ENCODE measurements at regions not wholly inside any gene's neighbourhood (a gene's known extent, or its start where the extent isn't known, plus 50 kb on each side); places are given as distances from the start of the nearest gene placed in this dataset.

GRCh38 chr12:77167801-77168200 is 102.4 kb upstream of the E2F7 start:
- DNase-seq = no peak
- Histone ChIP-seq H3K9ac (ENCODE audit: insufficient read depth in 1 of 2, low read length in 2 of 2) (no peak overlapping the region), H3K36me3 (ENCODE audit: control insufficient read depth in 4 of 4, insufficient read depth in 4 of 4, low read length in 4 of 4) (no peaks in the 10 kb centered on the region), H3K27ac (ENCODE audit: low read depth in 1 of 2, low read length in 1 of 2) (no peak overlapping the region), H3K4me3 (no peak overlapping the region), H3K4me1 (ENCODE audit: control insufficient read depth in 5 of 5, insufficient read depth in 5 of 5, low read length in 5 of 5) (no peaks in the 10 kb centered on the region), H3K9me3 (ENCODE audit: control insufficient read depth in 4 of 4, insufficient read depth in 3 of 4, low read length in 3 of 4) (peaks cover 0 to 2% (median 0%) of the 10 kb centered on the region in 4 donors), H3K27me3 (ENCODE audit: control insufficient read depth in 3 of 3, insufficient read depth in 3 of 3, low read length in 2 of 3) (no peaks in the 10 kb centered on the region)
- ATAC-seq (ENCODE audit: insufficient read depth, low FRiP score) = no peak
- 95% methylated on average over 2 of the region's 2 CpGs for WGBS, 2 donors
- TF ChIP-seq CTCF (IDR thresholded peaks at IDR 0.05; ENCODE audit: control extremely low read depth, extremely low read depth) = no peak

- ATAC-seq (ENCODE audit: insufficient read depth, low FRiP score) = no peak
- H3K36me3 ChIP-seq (ENCODE audit: control insufficient read depth in 4 of 4, insufficient read depth in 4 of 4, low read length in 4 of 4) = no peaks in the 10 kb centered on the region
- H3K9me3 ChIP-seq (ENCODE audit: control insufficient read depth in 4 of 4, insufficient read depth in 3 of 4, low read length in 3 of 4) = peaks cover 0 to 2% (median 0%) of the 10 kb centered on the region in 4 donors
- no peaks in the 10 kb centered on the region for H3K4me1 ChIP-seq (ENCODE audit: control insufficient read depth in 5 of 5, insufficient read depth in 5 of 5, low read length in 5 of 5)
- no peak for TF ChIP-seq CTCF (IDR thresholded peaks at IDR 0.05; ENCODE audit: control extremely low read depth, extremely low read depth)
- no peaks in the 10 kb centered on the region for H3K27me3 ChIP-seq (ENCODE audit: control insufficient read depth in 3 of 3, insufficient read depth in 3 of 3, low read length in 2 of 3)
- H3K27ac ChIP-seq (ENCODE audit: low read depth in 1 of 2, low read length in 1 of 2) = no peak overlapping the region
- no peak overlapping the region for H3K4me3 ChIP-seq
- DNase-seq = no peak
- WGBS, 2 donors = 86 to 87% methylated on average over 2 of the region's 2 CpGs
- H3K9ac ChIP-seq (ENCODE audit: insufficient read depth in 1 of 2, low read length in 2 of 2) = no peak overlapping the region
Measured at GRCh38 chr12:77166696-77167095, 101.3 kb upstream of the E2F7 start.

DNA sequence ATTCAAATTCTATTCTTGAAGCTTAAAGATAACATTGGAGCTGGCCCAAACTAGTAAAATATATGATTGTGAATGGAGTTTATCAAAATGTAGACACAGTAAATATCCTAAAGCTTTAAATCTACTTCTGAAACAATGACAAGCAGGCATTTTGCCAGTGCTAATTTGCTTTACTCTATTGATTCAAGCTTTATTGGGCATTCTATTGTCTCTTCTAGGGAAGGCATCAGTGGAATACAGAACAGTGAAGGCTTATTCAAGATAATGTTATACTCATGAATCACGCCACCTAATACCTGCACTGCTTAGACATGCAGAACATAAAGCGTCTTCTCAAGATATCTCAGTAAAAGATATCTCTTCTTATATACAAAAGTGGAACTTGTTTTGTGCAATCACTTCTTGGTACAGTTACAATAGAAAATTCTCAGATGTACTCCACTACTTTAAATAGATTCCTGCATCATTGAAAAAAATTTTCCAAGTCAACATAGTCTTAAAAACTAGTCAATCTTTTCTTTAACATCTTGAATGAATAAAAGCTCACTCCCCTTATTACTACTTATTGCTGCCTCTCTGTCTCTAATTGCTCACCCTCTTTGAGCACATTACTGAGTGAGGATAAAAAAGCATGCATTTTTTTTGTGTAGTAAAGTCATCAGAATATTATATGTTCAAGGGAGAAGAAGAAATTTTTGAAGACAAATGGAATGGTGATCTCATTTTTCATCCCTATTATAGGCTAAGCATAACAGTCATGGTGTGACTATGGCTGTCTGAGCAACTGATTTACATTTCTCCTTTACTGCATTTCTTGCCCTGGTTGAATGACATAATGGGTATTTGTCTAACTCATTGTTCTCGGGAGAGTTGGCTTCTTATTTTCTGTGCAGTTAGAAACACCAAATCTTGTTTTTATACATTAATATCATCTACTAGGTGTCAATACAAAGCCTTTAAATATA is 98.0 kb upstream of the E2F7 start:
- WGBS, 2 donors = 84 to 92% methylated on average over 3 of the region's 3 CpGs
- no peak overlapping the region for H3K9ac ChIP-seq (ENCODE audit: insufficient read depth in 1 of 2, low read length in 2 of 2)
- H3K4me1 ChIP-seq (ENCODE audit: control insufficient read depth in 5 of 5, insufficient read depth in 5 of 5, low read length in 5 of 5) = no peaks in the 10 kb centered on the region
- no peaks in the 10 kb centered on the region for H3K36me3 ChIP-seq (ENCODE audit: control insufficient read depth in 4 of 4, insufficient read depth in 4 of 4, low read length in 4 of 4)
- TF ChIP-seq CTCF (IDR thresholded peaks at IDR 0.05; ENCODE audit: control extremely low read depth, extremely low read depth) = no peak
- no peaks in the 10 kb centered on the region for H3K27me3 ChIP-seq (ENCODE audit: control insufficient read depth in 3 of 3, insufficient read depth in 3 of 3, low read length in 2 of 3)
- no peak overlapping the region for H3K4me3 ChIP-seq
- no peak for DNase-seq
- no peak overlapping the region for H3K27ac ChIP-seq (ENCODE audit: low read depth in 1 of 2, low read length in 1 of 2)
- ATAC-seq (ENCODE audit: insufficient read depth, low FRiP score) = no peak
- H3K9me3 ChIP-seq (ENCODE audit: control insufficient read depth in 4 of 4, insufficient read depth in 3 of 4, low read length in 3 of 4) = no peaks in the 10 kb centered on the region

All from lung (tissue), 11 donors.